Muscle of leg (tissue), 3 donors: ENCODE measurements at regions not wholly inside any gene's neighbourhood (a gene's known extent, or its start where the extent isn't known, plus 50 kb on each side); places are given as distances from the start of the nearest gene placed in this dataset.
A peak's percentile ranks its signal among the peaks of the same experiment; 100 is the strongest.

Source experiments
- DNase-seq: peaks from one replicate; pipeline ENCODE4 v3.0.0; 2013
- H3K27ac ChIP-seq: one replicate; pipeline ENCODE4 v1.5.1; 2013; ENCODE audit warnings: mild to moderate bottlenecking, low read length, control low read depth
- H3K27me3 ChIP-seq: one replicate; pipeline ENCODE4 v1.6.1; 2013; ENCODE audit warnings: low read length; ENCODE audit not compliant: control insufficient read depth, insufficient read depth
- H3K36me3 ChIP-seq: one replicate; pipeline ENCODE4 v1.6.1; 2013; ENCODE audit warnings: low read length; ENCODE audit not compliant: control insufficient read depth, insufficient read depth
- H3K4me1 ChIP-seq: one replicate; pipeline ENCODE4 v1.6.1; 2013; ENCODE audit warnings: low read length; ENCODE audit not compliant: control insufficient read depth, insufficient read depth
- H3K4me3 ChIP-seq: one replicate; pipeline ENCODE4 v1.5.1; 2013; ENCODE audit warnings: low read length, control low read depth
- H3K9me3 ChIP-seq: replicated peaks from 2 replicates; pipeline ENCODE4 v1.6.1; 2013; ENCODE audit warnings: low read depth, low read length; ENCODE audit not compliant: control insufficient read depth
- WGBS: methylation state at CpG from one replicate; pipeline ENCODE4 v1.1.5; 2013; ENCODE audit warnings: missing lambda C conversion rate; ENCODE audit not compliant: insufficient coverage; 5-methylcytosine and 5-hydroxymethylcytosine counted together

GRCh38 chr1:38327559-38327973 is 281.0 kb upstream of the POU3F1 start:
- H3K4me3 ChIP-seq: no peak overlapping the region
- H3K9me3 ChIP-seq: no peaks in the 10 kb centered on the region
- 83% methylated on average over 1 of the region's 2 CpGs for WGBS
- no peaks in the 10 kb centered on the region for H3K4me1 ChIP-seq
- H3K36me3 ChIP-seq: no peaks in the 10 kb centered on the region
- peaks cover 12% of the 10 kb centered on the region for H3K27me3 ChIP-seq
- peak; percentile 19 for DNase-seq
- H3K27ac ChIP-seq: no peak overlapping the region

GRCh38 chr1:38326856-38327255 is 280.3 kb upstream of the POU3F1 start:
- no peaks in the 10 kb centered on the region for H3K4me1 ChIP-seq
- 61% methylated on average over 5 of the region's 9 CpGs for WGBS
- H3K27me3 ChIP-seq: peaks cover 10% of the 10 kb centered on the region

GRCh38 chr1:38326135-38326534 is 279.5 kb upstream of the POU3F1 start:
- no peaks in the 10 kb centered on the region for H3K36me3 ChIP-seq
- H3K27ac ChIP-seq: no peak overlapping the region
- no CpG with 5 or more reads among the region's 3 CpGs for WGBS
- peaks cover 7% of the 10 kb centered on the region for H3K27me3 ChIP-seq
- H3K9me3 ChIP-seq: no peaks in the 10 kb centered on the region
- DNase-seq: peak; percentile 5
- no peak overlapping the region for H3K4me3 ChIP-seq
- no peaks in the 10 kb centered on the region for H3K4me1 ChIP-seq

More at GRCh38 chr1:38326856-38327255, 280.3 kb upstream of the POU3F1 start:
- H3K4me3 ChIP-seq: no peak overlapping the region
- no peak for DNase-seq
- no peaks in the 10 kb centered on the region for H3K36me3 ChIP-seq
- H3K27ac ChIP-seq: no peak overlapping the region
- no peaks in the 10 kb centered on the region for H3K9me3 ChIP-seq

GRCh38 chr1:38312753-38313152 is 266.2 kb upstream of the POU3F1 start:
- no peak for DNase-seq
- Histone ChIP-seq H3K36me3 (no peaks in the 10 kb centered on the region), H3K27me3 (peaks cover 5% of the 10 kb centered on the region), H3K4me1 (no peaks in the 10 kb centered on the region), H3K4me3 (no peak overlapping the region), H3K9me3 (peaks cover 3% of the 10 kb centered on the region), H3K27ac (no peak overlapping the region)
- no CpG with 5 or more reads among the region's 2 CpGs for WGBS

- no peak overlapping the region for H3K27ac ChIP-seq
- no peak for DNase-seq
- no peaks in the 10 kb centered on the region for H3K4me1 ChIP-seq
- no peak overlapping the region for H3K4me3 ChIP-seq
- H3K36me3 ChIP-seq: no peaks in the 10 kb centered on the region
- peaks cover 3% of the 10 kb centered on the region for H3K9me3 ChIP-seq
- no CpG with 5 or more reads among the region's 1 CpG for WGBS
- peaks cover 5% of the 10 kb centered on the region for H3K27me3 ChIP-seq
Measured at GRCh38 chr1:38310079-38310478, 263.5 kb upstream of the POU3F1 start.

GRCh38 chr1:38308780-38309179 is 262.2 kb upstream of the POU3F1 start:
- no peak for DNase-seq
- Histone ChIP-seq H3K4me1 (no peaks in the 10 kb centered on the region), H3K27me3 (peaks cover 5% of the 10 kb centered on the region), H3K36me3 (no peaks in the 10 kb centered on the region), H3K9me3 (peaks cover 3% of the 10 kb centered on the region), H3K27ac (no peak overlapping the region), H3K4me3 (no peak overlapping the region)
- WGBS: no CpG with 5 or more reads among the region's 2 CpGs

- Histone ChIP-seq H3K9me3 (no peaks in the 10 kb centered on the region), H3K36me3 (no peaks in the 10 kb centered on the region), H3K27me3 (peaks cover 9% of the 10 kb centered on the region), H3K4me1 (no peaks in the 10 kb centered on the region), H3K4me3 (no peak overlapping the region), H3K27ac (no peak overlapping the region)
- DNase-seq: no peak
- no CpG with 5 or more reads among the region's 1 CpG for WGBS
Measured at GRCh38 chr1:38305666-38306065, 259.1 kb upstream of the POU3F1 start.

- no peak overlapping the region for H3K4me3 ChIP-seq
- H3K36me3 ChIP-seq: no peaks in the 10 kb centered on the region
- no peak overlapping the region for H3K27ac ChIP-seq
- H3K9me3 ChIP-seq: no peaks in the 10 kb centered on the region
- no peak for DNase-seq
- WGBS: no CpG with 5 or more reads among the region's 1 CpG
- H3K4me1 ChIP-seq: no peaks in the 10 kb centered on the region
- H3K27me3 ChIP-seq: peaks cover 9% of the 10 kb centered on the region
Measured at GRCh38 chr1:38303843-38304242, 257.2 kb upstream of the POU3F1 start.

- no peak overlapping the region for H3K4me3 ChIP-seq
- WGBS: 72% methylated on average over 4 of the region's 7 CpGs
- no peak for DNase-seq
- H3K4me1 ChIP-seq: no peaks in the 10 kb centered on the region
- peaks cover 8% of the 10 kb centered on the region for H3K27me3 ChIP-seq
- no peak overlapping the region for H3K27ac ChIP-seq
- no peaks in the 10 kb centered on the region for H3K9me3 ChIP-seq
- H3K36me3 ChIP-seq: no peaks in the 10 kb centered on the region
Measured at GRCh38 chr1:38301040-38301439, 254.4 kb upstream of the POU3F1 start.

GRCh38 chr1:38300616-38301015 is 254.0 kb upstream of the POU3F1 start:
- Histone ChIP-seq H3K9me3 (no peaks in the 10 kb centered on the region), H3K4me3 (no peak overlapping the region), H3K36me3 (no peaks in the 10 kb centered on the region), H3K27ac (no peak overlapping the region), H3K4me1 (no peaks in the 10 kb centered on the region), H3K27me3 (peaks cover 6% of the 10 kb centered on the region)
- no peak for DNase-seq
- WGBS: no CpG with 5 or more reads among the region's 3 CpGs

- Histone ChIP-seq H3K27ac (no peak overlapping the region), H3K9me3 (no peaks in the 10 kb centered on the region), H3K4me1 (no peaks in the 10 kb centered on the region), H3K4me3 (no peak overlapping the region), H3K36me3 (no peaks in the 10 kb centered on the region), H3K27me3 (peaks cover 9% of the 10 kb centered on the region)
- WGBS: no CpG with 5 or more reads among the region's 5 CpGs
- peak; percentile 40 for DNase-seq
Measured at GRCh38 chr1:38297842-38298241, 251.2 kb upstream of the POU3F1 start.
